HCT116 (cell line): ENCODE measurements at regions not wholly inside any gene's neighbourhood (a gene's known extent, or its start where the extent isn't known, plus 50 kb on each side); places are given as distances from the start of the nearest gene placed in this dataset.

Experiments
- ATAC-seq: fragments of 200-7000 bp; cut with Tn5 transposase; 2 replicates; pipeline ENCODE4 v1.9.1; 2020; ENCODE audit warnings: mild to moderate bottlenecking, moderate library complexity
- BruUV-seq: library from RNA; stranded (reverse); fragments of 400-500 nt; replicated peaks from 2 replicates; lab custom pipeline; 2021; lab: Mats Ljungman, UMichigan
- CTCF ChIA-PET: fragments of 300-600 bp; sonication (Branson Sonifier 250); formaldehyde crosslinking; loops from one replicate; lab custom pipeline; 2021; ENCODE audit warnings: antibody characterized with exemption; lab: Charles Lee
- POLR2A ChIA-PET: fragments of 300-600, 350-600 bp; sonication (Branson Sonifier 250); formaldehyde crosslinking; loops from one replicate; lab custom pipeline; 2021; ENCODE audit warnings: antibody characterized with exemption; lab: Charles Lee
- RAD21 ChIA-PET, 2 experiments: fragments of 300-600 bp; sonication (Branson Sonifier 250); formaldehyde crosslinking; loops; one replicate each; lab custom pipeline; 2023; ENCODE audit warnings: low total read pairs in 2 of 2; ENCODE audit not compliant: uncharacterized antibody in 2 of 2, unreplicated experiment in 2 of 2, low non-redundant PET in 1 of 2; lab: Charles Lee
- DNase-seq: peaks from one replicate; pipeline ENCODE4 v3.0.0-alpha.2; 2010; ENCODE audit warnings: low read depth, low spot score
- H2AFZ ChIP-seq: fragments of 200-600 bp; shearing (Covaris generic), sonication (generic); 2 replicates; pipeline ENCODE4 v1.6.1; 2017; ENCODE audit warnings: low read depth, mixed run types, mixed read lengths, antibody characterized with exemption, low read length; ENCODE audit not compliant: poor library complexity, severe bottlenecking
- H3K27ac ChIP-seq: 2 replicates; pipeline ENCODE4 v1.5.1; 2012; ENCODE audit warnings: low read depth, low read length
- H3K27me3 ChIP-seq: fragments of 200-600 bp; sonication (generic); 2 replicates; pipeline ENCODE4 v1.6.1; 2016; ENCODE audit warnings: mixed run types, low read length, mixed read lengths; ENCODE audit not compliant: insufficient read depth
- H3K36me3 ChIP-seq, 2 experiments: fragments of 200-500 bp in 1 of 2; fragments of 200-600 bp in 1 of 2; sonication (Bioruptor generic) in 1 of 2; sonication (generic) in 1 of 2; 2 replicates each; pipeline versions ENCODE4 v1.5.1 to v1.6.1; 2014 to 2016; ENCODE audit warnings: low read length in 2 of 2, inconsistent platforms in 1 of 2, mixed read lengths in 1 of 2, mixed run types in 1 of 2; ENCODE audit not compliant: insufficient read depth in 2 of 2, control insufficient read depth in 1 of 2
- H3K4me1 ChIP-seq, 2 experiments: fragments of 200-600 bp in 1 of 2; sonication (generic) in 1 of 2; 2 replicates each; pipeline versions ENCODE4 v1.5.1 to v1.6.1; 2012 to 2017; ENCODE audit warnings: low read length in 2 of 2, inconsistent platforms in 1 of 2, mild to moderate bottlenecking in 1 of 2, mixed read lengths in 1 of 2, mixed run types in 1 of 2, moderate library complexity in 1 of 2; ENCODE audit not compliant: insufficient read depth in 2 of 2, control insufficient read depth in 1 of 2
- H3K4me2 ChIP-seq: fragments of 200-600 bp; sonication (generic); 2 replicates; pipeline ENCODE4 v1.6.1; 2017; ENCODE audit warnings: mixed run types, low read length, mixed read lengths
- H3K4me3 ChIP-seq, 2 experiments: fragments of 200-600 bp in 1 of 2; sonication (generic) in 1 of 2; replicated peaks in 1 of 2; 2 replicates each; pipeline ENCODE4 v1.5.1; 2011 to 2016; ENCODE audit warnings: low read length in 2 of 2, control low read depth in 1 of 2, low read depth in 1 of 2, mild to moderate bottlenecking in 1 of 2, mixed read lengths in 1 of 2, mixed run types in 1 of 2
- H3K79me2 ChIP-seq: fragments of 200-600 bp; sonication (generic); 2 replicates; pipeline ENCODE4 v1.6.1; 2017; ENCODE audit warnings: mild to moderate bottlenecking, mixed run types, low read length, moderate library complexity, mixed read lengths; ENCODE audit not compliant: insufficient read depth
- H3K9ac ChIP-seq: fragments of 200-600 bp; sonication (generic); 2 replicates; pipeline ENCODE4 v1.6.1; 2016; ENCODE audit warnings: low read length, mixed read lengths
- H3K9me2 ChIP-seq: fragments of 200-600 bp; sonication (generic), shearing (Covaris generic); 2 replicates; pipeline ENCODE4 v1.6.1; 2017; ENCODE audit warnings: mixed run types, mild to moderate bottlenecking, moderate library complexity; ENCODE audit not compliant: insufficient read depth
- H3K9me3 ChIP-seq, 2 experiments: fragments of 200-500 bp in 1 of 2; fragments of 200-600 bp in 1 of 2; sonication (Bioruptor generic) in 1 of 2; sonication (generic) in 1 of 2; 2 replicates each; pipeline ENCODE4 v1.6.1; 2014 to 2017; ENCODE audit warnings: low read length in 2 of 2, mixed read lengths in 2 of 2, inconsistent platforms in 1 of 2, low read depth in 1 of 2, mild to moderate bottlenecking in 1 of 2, mixed run types in 1 of 2, moderate library complexity in 1 of 2; ENCODE audit not compliant: control insufficient read depth in 1 of 2, insufficient read depth in 1 of 2
- H4K20me1 ChIP-seq: fragments of 200-600 bp; sonication (generic), shearing (Covaris generic); 2 replicates; pipeline ENCODE4 v1.6.1; 2017; ENCODE audit warnings: mixed run types, mild to moderate bottlenecking, moderate library complexity; ENCODE audit not compliant: insufficient read depth
- EGR1 ChIP-seq: IDR thresholded peaks from 2 replicates; pipeline ENCODE4 v1.6.1; 2012; ENCODE audit warnings: low read depth
- FOSL1 ChIP-seq: IDR thresholded peaks from 2 replicates; pipeline ENCODE4 v1.6.1; 2012; ENCODE audit warnings: low read depth
- POLR2A ChIP-seq: IDR thresholded peaks from 2 replicates; pipeline ENCODE4 v1.7.0; 2011; ENCODE audit warnings: borderline replicate concordance; ENCODE audit not compliant: insufficient read depth, insufficient read length; ENCODE audit errors: extremely low read depth
- RAD21 ChIP-seq: IDR thresholded peaks from 2 replicates; pipeline ENCODE4 v1.6.1; 2012; ENCODE audit warnings: low read depth, mild to moderate bottlenecking
- SIN3A ChIP-seq: IDR thresholded peaks from 2 replicates; pipeline ENCODE4 v1.6.1; 2012; ENCODE audit warnings: low read depth
- SP1 ChIP-seq: IDR thresholded peaks from 2 replicates; pipeline ENCODE4 v1.6.1; 2012; ENCODE audit warnings: low read depth
- TCF7L2 ChIP-seq: IDR thresholded peaks from 2 replicates; pipeline ENCODE4 v1.7.0; 2011; ENCODE audit warnings: borderline replicate concordance, inconsistent platforms; ENCODE audit not compliant: insufficient read depth, insufficient read length; ENCODE audit errors: extremely low read depth
- YY1 ChIP-seq: IDR thresholded peaks from 2 replicates; pipeline ENCODE4 v1.6.1; 2011; ENCODE audit warnings: low read length, low read depth, moderate library complexity, mild to moderate bottlenecking; ENCODE audit not compliant: insufficient replicate concordance; ENCODE audit errors: extremely low read depth
- ZFX ChIP-seq: fragments of 450-650 bp; IDR thresholded peaks from 2 replicates; pipeline ENCODE4 v1.6.1; 2017
- ZNF274 ChIP-seq: fragments of 200-500 bp; sonication (Bioruptor generic); IDR thresholded peaks from 2 replicates; pipeline ENCODE4 v1.6.1; 2014; ENCODE audit warnings: mild to moderate bottlenecking, low read depth, low read length, inconsistent platforms
- intact Hi-C: fragments of 100-400 bp; cut with micrococcal nuclease; formaldehyde crosslinking; loops from 2 replicates; pipeline ENCODE4 v1.10.0; 2022
- TF ChIP-seq, protein P1 (sequence below): IDR thresholded peaks from 2 replicates; pipeline ENCODE4 v1.6.1; 2012
- TF ChIP-seq, protein P2 (sequence below): IDR thresholded peaks from 2 replicates; pipeline ENCODE4 v1.6.1; 2012

DNA sequence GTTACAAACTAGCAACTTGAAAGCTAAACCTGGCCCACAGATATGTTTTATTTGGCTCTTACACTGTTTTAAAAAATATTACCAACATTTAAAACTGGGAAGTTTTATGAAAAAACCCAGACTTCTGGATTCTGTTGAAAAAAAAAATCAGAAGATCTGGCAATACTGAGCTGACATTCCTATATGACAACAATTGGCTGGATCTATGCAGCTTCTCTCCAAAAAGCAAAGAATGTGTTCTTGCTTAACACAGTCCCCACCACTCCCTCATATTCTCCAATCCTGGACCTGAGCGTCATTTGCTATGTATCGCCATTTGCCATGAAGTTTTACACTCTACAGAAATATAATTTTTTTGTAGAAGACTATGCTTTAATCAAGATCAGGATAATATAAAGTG, 859.6 kb downstream of the LTN1 start:
- Histone ChIP-seq H3K9me2 (no peaks in the 10 kb centered on the region), H4K20me1 (no peaks in the 10 kb centered on the region), H3K9me3 (peaks cover 0 to 31% of the 10 kb centered on the region in 2 experiments; a peak in 2 of 4 replicates), H2AFZ (no peak overlapping the region), H3K4me3 (no peak overlapping the region), H3K79me2 (no peaks in the 10 kb centered on the region), H3K9ac (no peak overlapping the region), H3K27ac (no peak overlapping the region), H3K36me3 (no peaks in the 10 kb centered on the region), H3K4me2 (no peak overlapping the region), H3K4me1 (no peaks in the 10 kb centered on the region), H3K27me3 (no peaks in the 10 kb centered on the region)
- ChIA-PET POLR2A (no interaction called here), RAD21 (no interaction called here), CTCF (no interaction called here)
- DNase-seq (no peak), ATAC-seq (no peak)
- no peak for TF ChIP-seq SP1
- TF ChIP-seq TCF7L2: no peak
- BruUV-seq: no TSS peak
- intact Hi-C loops: no loop called here

DNA sequence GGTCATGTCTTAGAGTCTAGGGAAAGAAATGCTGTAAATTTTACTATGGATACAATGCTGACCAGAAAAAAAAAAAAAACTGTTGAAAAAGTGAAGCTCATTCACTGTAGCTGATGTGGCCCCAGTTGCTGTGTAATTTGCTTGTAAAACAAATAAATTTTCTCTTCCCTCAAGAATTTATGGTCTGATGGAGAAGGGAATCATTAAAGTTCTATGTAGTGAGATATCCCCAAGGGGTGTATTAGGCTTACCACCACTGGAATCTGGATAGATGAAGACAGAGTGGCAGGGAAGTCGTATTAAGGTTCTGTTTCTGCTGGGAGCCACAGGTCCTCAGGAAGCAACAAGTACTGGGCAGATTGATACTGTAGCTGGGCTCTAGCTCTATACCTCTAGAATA, 860.0 kb downstream of the LTN1 start:
- H3K27me3 ChIP-seq: no peaks in the 10 kb centered on the region
- no peak overlapping the region for H2AFZ ChIP-seq
- no TSS peak for BruUV-seq
- H3K4me1 ChIP-seq: no peaks in the 10 kb centered on the region
- peaks cover 0 to 35% of the 10 kb centered on the region in 2 experiments; a peak in 2 of 4 replicates for H3K9me3 ChIP-seq
- ChIA-PET CTCF (no interaction called here), POLR2A (no interaction called here), RAD21 (no interaction called here)
- H3K27ac ChIP-seq: no peak overlapping the region
- H3K4me3 ChIP-seq: no peak overlapping the region
- H3K4me2 ChIP-seq: no peak overlapping the region
- DNase-seq (no peak), ATAC-seq (no peak)
- no peaks in the 10 kb centered on the region for H3K79me2 ChIP-seq
- TF ChIP-seq EGR1 (no peak), TCF7L2 (no peak), ZFX (no peak), ZNF274 (no peak), SIN3A (no peak), RAD21 (no peak), SP1 (no peak), YY1 (no peak), FOSL1 (no peak), POLR2A (no peak)
- TF ChIP-seq, protein P1, sequence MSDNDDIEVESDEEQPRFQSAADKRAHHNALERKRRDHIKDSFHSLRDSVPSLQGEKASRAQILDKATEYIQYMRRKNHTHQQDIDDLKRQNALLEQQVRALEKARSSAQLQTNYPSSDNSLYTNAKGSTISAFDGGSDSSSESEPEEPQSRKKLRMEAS: no peak
- TF ChIP-seq, protein P2, sequence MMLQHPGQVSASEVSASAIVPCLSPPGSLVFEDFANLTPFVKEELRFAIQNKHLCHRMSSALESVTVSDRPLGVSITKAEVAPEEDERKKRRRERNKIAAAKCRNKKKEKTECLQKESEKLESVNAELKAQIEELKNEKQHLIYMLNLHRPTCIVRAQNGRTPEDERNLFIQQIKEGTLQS: no peak
- intact Hi-C loops: no loop called here
- no peaks in the 10 kb centered on the region for H3K9me2 ChIP-seq
- H3K9ac ChIP-seq: no peak overlapping the region
- no peaks in the 10 kb centered on the region for H3K36me3 ChIP-seq
- no peaks in the 10 kb centered on the region for H4K20me1 ChIP-seq
